Esophagus squamous epithelium (tissue), 4 donors: ENCODE measurements at regions not wholly inside any gene's neighbourhood (a gene's known extent, or its start where the extent isn't known, plus 50 kb on each side); places are given as distances from the start of the nearest gene placed in this dataset.

ENCODE experiments used
- CTCF ChIP-seq, 6 experiments: fragments of 450-650 bp in 4 of 6; fragments of 200-600 bp in 2 of 6; sonication (generic) in 2 of 6; IDR thresholded peaks; one replicate each; pipeline ENCODE4 v1.5.1; 2016 to 2019; ENCODE audit warnings: antibody characterized with exemption in 6 of 6, mild to moderate bottlenecking in 4 of 6, moderate library complexity in 4 of 6
- POLR2A ChIP-seq, 4 donors: fragments of 450-650 bp; IDR thresholded peaks; one replicate each; pipeline ENCODE4 v1.6.1; 2017; ENCODE audit warnings: antibody characterized with exemption in 4 of 4, mild to moderate bottlenecking in 4 of 4, moderate library complexity in 3 of 4

GRCh38 chr12:18982226-18982949 lies 147.1 kb upstream of the PLEKHA5 start:
- TF ChIP-seq CTCF (IDR thresholded peaks at IDR 0.05) (no peak), POLR2A (IDR thresholded peaks at IDR 0.05) (no peak)
